ENCODE measurements at regions not wholly inside any gene's neighbourhood (a gene's known extent, or its start where the extent isn't known, plus 50 kb on each side); places are given as distances from the start of the nearest gene placed in this dataset.
"Not testable (repeated sequence)": the region's sequence is repeated elsewhere in the genome, so short reads cannot be mapped to it uniquely, and the experiment has no call there.

- ATAC-seq: no peak
- no peak for DNase-seq
- no peaks in the 10 kb centered on the region for H3K9me3 Mint-ChIP-seq
- H3K27me3 Mint-ChIP-seq (ENCODE audit: low read depth): peaks cover 9% of the 10 kb centered on the region
- H3K4me3 Mint-ChIP-seq: no peak overlapping the region
- no peaks in the 10 kb centered on the region for H3K4me1 Mint-ChIP-seq (ENCODE audit: low read depth)
- no peaks in the 10 kb centered on the region for H3K36me3 Mint-ChIP-seq (ENCODE audit: insufficient read depth)
These were observed 754.6 kb downstream of the TBC1D22A start for GRCh38 chr22:47517062-47517461.

- H3K36me3 Mint-ChIP-seq (ENCODE audit: insufficient read depth): no peaks in the 10 kb centered on the region
- ATAC-seq: no peak
- no peaks in the 10 kb centered on the region for H3K4me1 Mint-ChIP-seq (ENCODE audit: low read depth)
- no peak for DNase-seq
- H3K9me3 Mint-ChIP-seq: no peaks in the 10 kb centered on the region
- H3K27me3 Mint-ChIP-seq (ENCODE audit: low read depth): peaks cover 7% of the 10 kb centered on the region
- no peak overlapping the region for H3K4me3 Mint-ChIP-seq
These were observed 753.1 kb downstream of the TBC1D22A start for GRCh38 chr22:47515384-47516125.

GRCh38 chr22:47512617-47513016 lies 750.2 kb downstream of the TBC1D22A start:
- DNase-seq (no peak), ATAC-seq (no peak)
- no peaks in the 10 kb centered on the region for H3K36me3 Mint-ChIP-seq (ENCODE audit: insufficient read depth)
- H3K4me1 Mint-ChIP-seq (ENCODE audit: low read depth): no peaks in the 10 kb centered on the region
- H3K9me3 Mint-ChIP-seq: no peaks in the 10 kb centered on the region
- H3K4me3 Mint-ChIP-seq: no peak overlapping the region
- H3K27me3 Mint-ChIP-seq (ENCODE audit: low read depth): peaks cover under 1% of the 10 kb centered on the region

GRCh38 chr22:47504962-47505361 lies 742.5 kb downstream of the TBC1D22A start:
- ATAC-seq (no peak), DNase-seq (no peak)
- H3K36me3 Mint-ChIP-seq (ENCODE audit: insufficient read depth): no peaks in the 10 kb centered on the region
- peaks cover 24% of the 10 kb centered on the region for H3K9me3 Mint-ChIP-seq
- no peak overlapping the region for H3K4me3 Mint-ChIP-seq
- peaks cover 6% of the 10 kb centered on the region for H3K27me3 Mint-ChIP-seq (ENCODE audit: low read depth)
- H3K4me1 Mint-ChIP-seq (ENCODE audit: low read depth): no peaks in the 10 kb centered on the region

- Mint-ChIP-seq H3K36me3 (ENCODE audit: insufficient read depth) (no peaks in the 10 kb centered on the region), H3K9me3 (peaks cover 37% of the 10 kb centered on the region), H3K4me1 (ENCODE audit: low read depth) (peaks cover 16% of the 10 kb centered on the region), H3K4me3 (no peak overlapping the region), H3K27me3 (ENCODE audit: low read depth) (no peaks in the 10 kb centered on the region)
- no peak for DNase-seq
- ATAC-seq: no peak
These were observed 736.6 kb downstream of the TBC1D22A start for GRCh38 chr22:47498969-47499495.

GRCh38 chr22:47497666-47498065 lies 735.2 kb downstream of the TBC1D22A start:
- no peaks in the 10 kb centered on the region for H3K36me3 Mint-ChIP-seq (ENCODE audit: insufficient read depth)
- H3K27me3 Mint-ChIP-seq (ENCODE audit: low read depth): no peaks in the 10 kb centered on the region
- no peak for DNase-seq
- peaks cover 36% of the 10 kb centered on the region for H3K9me3 Mint-ChIP-seq
- no peak overlapping the region for H3K4me3 Mint-ChIP-seq
- peaks cover 25% of the 10 kb centered on the region for H3K4me1 Mint-ChIP-seq (ENCODE audit: low read depth)
- ATAC-seq: no peak

GRCh38 chr22:47495110-47495509 lies 732.7 kb downstream of the TBC1D22A start:
- H3K27me3 Mint-ChIP-seq (ENCODE audit: low read depth): no peaks in the 10 kb centered on the region
- no peak for DNase-seq
- peaks cover 18% of the 10 kb centered on the region for H3K9me3 Mint-ChIP-seq
- H3K36me3 Mint-ChIP-seq (ENCODE audit: insufficient read depth): no peaks in the 10 kb centered on the region
- ATAC-seq: no peak
- peaks cover 25% of the 10 kb centered on the region for H3K4me1 Mint-ChIP-seq (ENCODE audit: low read depth)
- H3K4me3 Mint-ChIP-seq: no peak overlapping the region

- not testable (repeated sequence) for H3K9me3 Mint-ChIP-seq; H3K36me3 Mint-ChIP-seq (ENCODE audit: insufficient read depth); H3K27me3 Mint-ChIP-seq (ENCODE audit: low read depth); ATAC-seq; H3K4me1 Mint-ChIP-seq (ENCODE audit: low read depth); H3K4me3 Mint-ChIP-seq; DNase-seq
These were observed 725.7 kb downstream of the TBC1D22A start for GRCh38 chr22:47488131-47488530.

- ATAC-seq (no peak), DNase-seq (no peak)
- no peaks in the 10 kb centered on the region for H3K36me3 Mint-ChIP-seq (ENCODE audit: insufficient read depth)
- H3K4me3 Mint-ChIP-seq: no peak overlapping the region
- no peaks in the 10 kb centered on the region for H3K4me1 Mint-ChIP-seq (ENCODE audit: low read depth)
- H3K9me3 Mint-ChIP-seq: no peaks in the 10 kb centered on the region
- H3K27me3 Mint-ChIP-seq (ENCODE audit: low read depth): peaks cover 5% of the 10 kb centered on the region
These were observed 724.3 kb downstream of the TBC1D22A start for GRCh38 chr22:47486569-47487312.

GRCh38 chr22:47484960-47485569 lies 722.6 kb downstream of the TBC1D22A start:
- H3K9me3 Mint-ChIP-seq: no peaks in the 10 kb centered on the region
- ATAC-seq: no peak

GRCh38 chr22:47476231-47476630 lies 713.8 kb downstream of the TBC1D22A start:
- no peak overlapping the region for H3K4me3 Mint-ChIP-seq
- peaks cover 16% of the 10 kb centered on the region for H3K4me1 Mint-ChIP-seq (ENCODE audit: low read depth)
- H3K27me3 Mint-ChIP-seq (ENCODE audit: low read depth): peaks cover 8% of the 10 kb centered on the region
- no peaks in the 10 kb centered on the region for H3K36me3 Mint-ChIP-seq (ENCODE audit: insufficient read depth)
- ATAC-seq (no peak), DNase-seq (no peak)
- H3K9me3 Mint-ChIP-seq: no peaks in the 10 kb centered on the region

More at GRCh38 chr22:47484960-47485569, 722.6 kb downstream of the TBC1D22A start:
- Mint-ChIP-seq H3K4me3 (no peak overlapping the region), H3K27me3 (ENCODE audit: low read depth) (peaks cover 9% of the 10 kb centered on the region), H3K4me1 (ENCODE audit: low read depth) (no peaks in the 10 kb centered on the region), H3K36me3 (ENCODE audit: insufficient read depth) (no peaks in the 10 kb centered on the region)
- no peak for DNase-seq

- Mint-ChIP-seq H3K36me3 (ENCODE audit: insufficient read depth) (no peaks in the 10 kb centered on the region), H3K27me3 (ENCODE audit: low read depth) (peaks cover 3% of the 10 kb centered on the region), H3K4me1 (ENCODE audit: low read depth) (peaks cover 16% of the 10 kb centered on the region), H3K4me3 (no peak overlapping the region), H3K9me3 (no peaks in the 10 kb centered on the region)
- ATAC-seq (no peak), DNase-seq (no peak)
These were observed 712.4 kb downstream of the TBC1D22A start for GRCh38 chr22:47474895-47475294.

- ATAC-seq: no peak
- DNase-seq: no peak
- Mint-ChIP-seq H3K4me1 (ENCODE audit: low read depth) (peaks cover 16% of the 10 kb centered on the region), H3K36me3 (ENCODE audit: insufficient read depth) (no peaks in the 10 kb centered on the region), H3K9me3 (no peaks in the 10 kb centered on the region), H3K27me3 (ENCODE audit: low read depth) (peaks cover 3% of the 10 kb centered on the region), H3K4me3 (peak overlapping the region; percentile 27)
These were observed 712.0 kb downstream of the TBC1D22A start for GRCh38 chr22:47474464-47474863.

- Mint-ChIP-seq H3K4me1 (ENCODE audit: low read depth) (peaks cover 16% of the 10 kb centered on the region), H3K4me3 (no peak overlapping the region), H3K27me3 (ENCODE audit: low read depth) (no peaks in the 10 kb centered on the region), H3K9me3 (peaks cover 2% of the 10 kb centered on the region), H3K36me3 (ENCODE audit: insufficient read depth) (no peaks in the 10 kb centered on the region)
- no peak for DNase-seq
- ATAC-seq: no peak
These were observed 710.2 kb downstream of the TBC1D22A start for GRCh38 chr22:47472636-47473035.
